Testis (tissue), 2 donors: ENCODE measurements at regions not wholly inside any gene's neighbourhood (a gene's known extent, or its start where the extent isn't known, plus 50 kb on each side); places are given as distances from the start of the nearest gene placed in this dataset.

ENCODE experiments used
- DNase-seq: peaks from one replicate; pipeline ENCODE4 v3.0.0-alpha.2; 2019
- H3K27ac ChIP-seq, 2 donors: fragments of 200-600 bp; sonication (generic); one replicate each; pipeline ENCODE4 v1.5.1; 2019
- H3K27me3 ChIP-seq: fragments of 200-600 bp; sonication (generic); one replicate; pipeline ENCODE4 v1.5.1; 2019
- H3K36me3 ChIP-seq: fragments of 200-600 bp; sonication (generic); one replicate; pipeline ENCODE4 v1.5.1; 2017; ENCODE audit warnings: low read depth; ENCODE audit errors: missing control alignments
- H3K4me1 ChIP-seq: fragments of 200-600 bp; sonication (generic); one replicate; pipeline ENCODE4 v1.5.1; 2019
- H3K4me3 ChIP-seq, 2 donors: fragments of 200-600 bp; sonication (generic); one replicate each; pipeline ENCODE4 v1.5.1; 2017 to 2019
- H3K9me3 ChIP-seq: fragments of 200-600 bp; sonication (generic); one replicate; pipeline ENCODE4 v1.5.1; 2017
- POLR2A ChIP-seq: fragments of 450-650 bp; IDR thresholded peaks from one replicate; pipeline ENCODE4 v1.6.1; 2017; ENCODE audit warnings: antibody characterized with exemption, mild to moderate bottlenecking, moderate library complexity
- WGBS, 2 donors: methylation state at CpG; one replicate each; pipeline ENCODE4 v1.1.5; 2018; 5-methylcytosine and 5-hydroxymethylcytosine counted together
- intact Hi-C: fragments of 100-400 bp; cut with DNase I; formaldehyde crosslinking; loops from one replicate; pipeline ENCODE4 v1.15.1; 2023; ENCODE audit warnings: low total_unique reads
- TF ChIP-seq, protein P1 (sequence below), 3 experiments: fragments of 450-650 bp in 2 of 3; fragments of 200-600 bp in 1 of 3; sonication (generic) in 1 of 3; IDR thresholded peaks; one replicate each; pipeline ENCODE4 v1.5.1; 2016 to 2019; ENCODE audit warnings: antibody characterized with exemption in 3 of 3, mild to moderate bottlenecking in 2 of 3, moderate library complexity in 1 of 3

DNA sequence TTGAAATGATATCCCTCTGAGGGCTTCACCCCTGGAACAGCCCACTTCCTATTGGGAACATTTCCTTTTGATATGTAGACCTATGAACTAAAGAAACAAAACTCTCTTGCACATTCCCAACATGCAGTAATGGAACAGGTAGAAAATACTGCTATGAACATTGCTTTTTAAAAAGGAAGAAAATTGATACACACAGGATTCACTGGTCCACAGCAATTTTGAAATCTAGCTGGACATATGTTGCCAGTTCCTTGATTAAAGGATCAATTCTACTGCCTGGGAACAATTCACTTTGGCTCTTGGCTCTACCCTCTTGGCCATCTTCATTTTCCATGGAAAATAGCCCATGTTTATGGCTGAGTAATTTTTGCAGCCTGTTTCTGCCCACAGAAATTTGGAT is 74.9 kb upstream of the ZNF280D start:
- H3K36me3 ChIP-seq: no peaks in the 10 kb centered on the region
- H3K27ac ChIP-seq: no peak overlapping the region
- TF ChIP-seq, protein P1, sequence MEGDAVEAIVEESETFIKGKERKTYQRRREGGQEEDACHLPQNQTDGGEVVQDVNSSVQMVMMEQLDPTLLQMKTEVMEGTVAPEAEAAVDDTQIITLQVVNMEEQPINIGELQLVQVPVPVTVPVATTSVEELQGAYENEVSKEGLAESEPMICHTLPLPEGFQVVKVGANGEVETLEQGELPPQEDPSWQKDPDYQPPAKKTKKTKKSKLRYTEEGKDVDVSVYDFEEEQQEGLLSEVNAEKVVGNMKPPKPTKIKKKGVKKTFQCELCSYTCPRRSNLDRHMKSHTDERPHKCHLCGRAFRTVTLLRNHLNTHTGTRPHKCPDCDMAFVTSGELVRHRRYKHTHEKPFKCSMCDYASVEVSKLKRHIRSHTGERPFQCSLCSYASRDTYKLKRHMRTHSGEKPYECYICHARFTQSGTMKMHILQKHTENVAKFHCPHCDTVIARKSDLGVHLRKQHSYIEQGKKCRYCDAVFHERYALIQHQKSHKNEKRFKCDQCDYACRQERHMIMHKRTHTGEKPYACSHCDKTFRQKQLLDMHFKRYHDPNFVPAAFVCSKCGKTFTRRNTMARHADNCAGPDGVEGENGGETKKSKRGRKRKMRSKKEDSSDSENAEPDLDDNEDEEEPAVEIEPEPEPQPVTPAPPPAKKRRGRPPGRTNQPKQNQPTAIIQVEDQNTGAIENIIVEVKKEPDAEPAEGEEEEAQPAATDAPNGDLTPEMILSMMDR (IDR thresholded peaks at IDR 0.05): no peak
- TF ChIP-seq POLR2A: no peak
- intact Hi-C loops: no loop called here
- DNase-seq: no peak
- H3K27me3 ChIP-seq: no peaks in the 10 kb centered on the region
- no peaks in the 10 kb centered on the region for H3K4me1 ChIP-seq
- H3K9me3 ChIP-seq: no peaks in the 10 kb centered on the region
- no peak overlapping the region for H3K4me3 ChIP-seq

- Histone ChIP-seq H3K4me1 (no peaks in the 10 kb centered on the region), H3K9me3 (no peaks in the 10 kb centered on the region), H3K36me3 (no peaks in the 10 kb centered on the region), H3K4me3 (no peak overlapping the region), H3K27me3 (no peaks in the 10 kb centered on the region), H3K27ac (no peak overlapping the region)
- intact Hi-C loops: no loop called here
- DNase-seq: no peak
- TF ChIP-seq POLR2A: no peak
- TF ChIP-seq, protein P1 (IDR thresholded peaks at IDR 0.05): no peak
- WGBS, 2 donors: 61 to 70% methylated on average over 2 of the region's 2 CpGs
Observed at GRCh38 chr15:56806148-56806536, 72.8 kb upstream of the ZNF280D start.

DNA sequence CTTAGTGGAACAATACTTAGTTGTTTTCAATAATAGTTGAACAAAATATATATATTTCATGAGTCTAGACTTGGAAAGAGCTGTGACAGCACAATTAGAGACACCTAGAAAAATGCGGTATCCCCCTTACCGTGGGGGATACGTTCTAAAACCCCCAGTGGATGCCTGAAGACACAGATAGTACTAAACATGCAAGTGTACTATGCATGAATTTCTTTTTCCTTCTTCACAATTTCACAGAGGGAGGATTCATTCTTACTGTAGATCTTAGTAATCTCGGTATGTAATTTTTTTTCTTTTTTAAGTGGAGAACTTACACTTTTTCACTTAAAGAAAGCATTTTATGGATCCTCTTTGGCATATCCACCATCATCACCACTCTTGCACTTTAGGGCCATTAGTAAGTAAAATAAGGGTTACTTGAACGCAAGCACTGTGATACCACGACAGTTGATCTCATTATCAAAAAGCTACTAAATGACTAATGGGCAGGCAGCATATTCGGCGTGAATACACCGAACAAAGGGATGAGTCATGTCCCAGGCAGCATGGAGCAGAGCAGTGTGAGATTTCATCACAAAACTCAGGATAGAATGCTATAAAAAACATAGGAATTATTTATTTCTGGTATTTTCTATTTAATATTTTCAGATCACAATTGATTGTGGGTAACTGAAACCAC is 72.3 kb upstream of the ZNF280D start:
- intact Hi-C loops: no loop called here
- 58% methylated on average over 9 of the region's 9 CpGs for whole genome bisulfite sequencing, 2 donors
- no peaks in the 10 kb centered on the region for H3K36me3 ChIP-seq
- TF ChIP-seq POLR2A: no peak
- TF ChIP-seq, protein P1 (IDR thresholded peaks at IDR 0.05): no peak
- no peaks in the 10 kb centered on the region for H3K27me3 ChIP-seq
- H3K4me3 ChIP-seq: no peak overlapping the region
- H3K4me1 ChIP-seq: no peaks in the 10 kb centered on the region
- H3K27ac ChIP-seq: no peak overlapping the region
- H3K9me3 ChIP-seq: no peaks in the 10 kb centered on the region
- no peak for DNase-seq

- intact Hi-C loops: no loop called here
- DNase-seq: no peak
- WGBS, 2 donors: 45 to 49% methylated on average over 3 of the region's 3 CpGs
- Histone ChIP-seq H3K9me3 (no peaks in the 10 kb centered on the region), H3K27ac (no peak overlapping the region), H3K27me3 (no peaks in the 10 kb centered on the region), H3K4me1 (no peaks in the 10 kb centered on the region), H3K4me3 (no peak overlapping the region), H3K36me3 (no peaks in the 10 kb centered on the region)
- TF ChIP-seq, protein P1 (IDR thresholded peaks at IDR 0.05): no peak
- TF ChIP-seq POLR2A: no peak
Observed at GRCh38 chr15:56804938-56805337, 71.6 kb upstream of the ZNF280D start.

- H3K27me3 ChIP-seq: no peaks in the 10 kb centered on the region
- H3K27ac ChIP-seq: no peak overlapping the region
- intact Hi-C loops: no loop called here
- DNase-seq: no peak
- no peaks in the 10 kb centered on the region for H3K4me1 ChIP-seq
- TF ChIP-seq, protein P1 (IDR thresholded peaks at IDR 0.05): no peak
- no peak for TF ChIP-seq POLR2A
- no peak overlapping the region for H3K4me3 ChIP-seq
- WGBS, 2 donors: 90 to 99% methylated on average over 3 of the region's 3 CpGs
- no peaks in the 10 kb centered on the region for H3K9me3 ChIP-seq
- H3K36me3 ChIP-seq: no peaks in the 10 kb centered on the region
Observed at GRCh38 chr15:56804279-56804678, 71.0 kb upstream of the ZNF280D start.
